Effector CD4-positive, alpha-beta T cell (primary cell): ENCODE measurements at regions not wholly inside any gene's neighbourhood (a gene's known extent, or its start where the extent isn't known, plus 50 kb on each side); places are given as distances from the start of the nearest gene placed in this dataset.

Source experiments
- DNase-seq: peaks from one replicate; pipeline ENCODE4 v3.0.0-alpha.2; 2020

GRCh38 chr5:96058084-96058483 is 96.4 kb upstream of the ELL2 start:
- DNase-seq = no peak

DNA sequence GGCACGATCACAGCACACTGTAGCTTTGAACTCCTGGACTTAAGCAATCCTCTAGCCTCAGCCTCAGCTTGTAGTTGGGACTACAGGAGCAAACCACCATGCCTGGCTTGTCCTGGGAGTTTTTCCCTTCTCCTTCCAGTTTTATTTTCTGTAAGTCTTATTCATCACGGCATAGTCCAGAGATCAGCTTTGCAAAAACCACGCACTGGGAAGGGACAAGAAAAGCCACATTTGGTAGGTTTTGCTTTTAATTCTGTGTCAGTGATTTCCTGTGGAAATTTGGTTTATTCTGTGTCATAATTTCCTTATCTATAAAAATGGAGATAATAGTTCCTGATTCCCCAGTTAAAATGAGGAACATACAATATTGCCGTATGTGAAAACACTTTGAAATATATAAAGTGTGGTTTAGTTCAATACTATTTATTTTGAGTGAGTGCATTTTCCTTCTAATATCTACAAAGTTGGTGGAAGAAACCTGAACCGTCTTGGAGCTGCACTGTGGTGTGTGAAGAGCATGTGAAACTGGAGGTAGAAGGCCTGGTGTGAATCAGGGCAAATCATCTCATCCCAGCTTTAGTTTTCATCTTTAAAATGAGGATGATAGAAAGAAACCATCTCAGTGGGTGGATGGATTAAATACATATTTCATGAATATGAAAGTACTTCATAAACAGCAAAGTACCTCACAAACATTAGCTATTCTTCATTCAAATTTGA is 92.8 kb upstream of the ELL2 start:
- DNase-seq = no peak

DNA sequence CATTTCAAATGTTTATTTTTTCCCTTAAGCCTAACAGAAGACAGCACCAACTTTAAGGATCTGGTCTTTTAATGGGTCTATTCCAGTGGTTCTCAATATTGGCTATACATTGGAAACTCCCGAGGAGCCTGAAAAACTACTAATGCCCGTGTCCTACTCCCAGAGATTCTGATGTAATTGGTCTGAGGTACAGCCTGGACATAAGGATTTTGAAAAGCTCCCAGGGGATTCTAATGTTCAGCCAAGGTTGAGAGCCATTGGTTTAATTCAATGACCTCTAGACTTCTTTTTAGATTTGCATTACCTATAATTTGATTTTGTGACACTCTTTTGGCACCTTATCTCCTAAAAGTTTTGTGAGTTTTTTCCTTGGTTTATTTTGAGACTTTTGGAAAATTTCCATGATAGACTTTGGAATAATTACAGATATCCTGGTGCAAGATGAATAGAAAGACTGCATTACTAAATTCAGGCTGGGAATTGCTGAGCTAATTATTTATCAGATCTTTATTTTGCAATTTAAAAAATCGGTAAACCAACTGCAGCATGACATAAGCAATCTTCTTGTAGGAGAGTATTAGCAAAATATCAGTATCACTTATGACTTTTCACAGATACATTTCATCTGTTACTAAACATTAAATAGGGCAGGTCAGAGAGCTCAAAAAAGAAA is 91.5 kb upstream of the ELL2 start:
- no peak for DNase-seq

- no peak for DNase-seq
Observed at GRCh38 chr5:96052374-96052773, 90.7 kb upstream of the ELL2 start.

- DNase-seq = no peak
Observed at GRCh38 chr5:96051401-96051830, 89.8 kb upstream of the ELL2 start.

DNA sequence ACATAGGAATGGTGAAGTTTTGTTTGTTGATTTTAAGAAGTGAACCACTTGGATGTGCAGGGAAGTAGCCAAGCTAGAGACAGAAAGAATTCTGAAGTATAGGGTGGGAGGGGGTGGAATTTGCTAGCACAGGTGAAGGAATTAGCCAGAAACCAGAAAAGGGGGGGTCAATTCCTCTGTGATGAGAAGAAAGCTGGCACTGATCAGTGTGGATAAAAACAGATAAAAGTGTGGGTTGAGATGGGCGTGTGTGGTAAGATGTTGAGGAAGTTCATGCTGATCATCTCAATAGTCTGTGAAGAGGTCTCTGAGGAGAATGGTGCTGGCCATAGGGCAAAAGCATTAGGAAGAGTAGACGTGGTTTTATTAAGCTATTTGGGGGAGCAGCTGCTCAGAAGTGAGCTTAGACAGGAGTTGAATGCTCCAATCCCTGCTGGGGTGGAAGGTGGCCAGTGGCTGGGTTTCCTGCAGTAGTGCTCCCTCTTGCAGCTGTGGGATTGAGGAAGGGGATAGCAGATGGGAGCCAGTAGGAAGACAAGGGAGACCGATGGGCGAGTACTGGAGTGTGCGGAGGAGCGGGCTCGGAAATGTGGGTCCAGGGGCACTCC is 88.7 kb upstream of the ELL2 start:
- no peak for DNase-seq

GRCh38 chr5:96049398-96050272 is 88.0 kb upstream of the ELL2 start:
- DNase-seq = no peak

- DNase-seq = no peak
Observed at GRCh38 chr5:96048763-96049162, 87.1 kb upstream of the ELL2 start.

GRCh38 chr5:96045888-96046287 is 84.2 kb upstream of the ELL2 start:
- no peak for DNase-seq

- no peak for DNase-seq
Observed at GRCh38 chr5:96043446-96043845, 81.8 kb upstream of the ELL2 start.

- DNase-seq = no peak
Observed at GRCh38 chr5:96037128-96037527, 75.5 kb upstream of the ELL2 start.

- no peak for DNase-seq
Observed at GRCh38 chr5:96036301-96036700, 74.7 kb upstream of the ELL2 start.

DNA sequence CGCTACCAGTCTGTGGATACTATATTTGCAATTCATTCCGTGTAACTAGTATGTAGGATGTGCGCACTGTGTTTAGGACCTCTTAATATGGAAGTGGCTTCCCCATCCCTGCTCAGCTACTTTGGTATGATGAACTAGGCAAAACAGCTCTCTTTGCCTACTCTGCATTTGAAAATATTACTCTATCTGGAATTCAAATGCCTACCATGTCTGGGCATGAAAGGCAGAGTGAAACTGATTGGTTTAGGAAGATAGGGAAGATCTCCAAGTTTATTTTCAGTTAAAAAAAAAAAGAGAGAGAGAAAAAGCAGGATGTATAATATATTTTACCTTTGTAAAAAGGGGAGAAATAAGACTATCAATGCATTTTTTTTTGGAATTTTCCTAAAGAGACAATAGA is 74.1 kb upstream of the ELL2 start:
- no peak for DNase-seq

- no peak for DNase-seq
Observed at GRCh38 chr5:96033116-96033515, 71.5 kb upstream of the ELL2 start.

- no peak for DNase-seq
Observed at GRCh38 chr5:96031811-96032261, 70.2 kb upstream of the ELL2 start.

- no peak for DNase-seq
Observed at GRCh38 chr5:96031180-96031579, 69.5 kb upstream of the ELL2 start.

DNA sequence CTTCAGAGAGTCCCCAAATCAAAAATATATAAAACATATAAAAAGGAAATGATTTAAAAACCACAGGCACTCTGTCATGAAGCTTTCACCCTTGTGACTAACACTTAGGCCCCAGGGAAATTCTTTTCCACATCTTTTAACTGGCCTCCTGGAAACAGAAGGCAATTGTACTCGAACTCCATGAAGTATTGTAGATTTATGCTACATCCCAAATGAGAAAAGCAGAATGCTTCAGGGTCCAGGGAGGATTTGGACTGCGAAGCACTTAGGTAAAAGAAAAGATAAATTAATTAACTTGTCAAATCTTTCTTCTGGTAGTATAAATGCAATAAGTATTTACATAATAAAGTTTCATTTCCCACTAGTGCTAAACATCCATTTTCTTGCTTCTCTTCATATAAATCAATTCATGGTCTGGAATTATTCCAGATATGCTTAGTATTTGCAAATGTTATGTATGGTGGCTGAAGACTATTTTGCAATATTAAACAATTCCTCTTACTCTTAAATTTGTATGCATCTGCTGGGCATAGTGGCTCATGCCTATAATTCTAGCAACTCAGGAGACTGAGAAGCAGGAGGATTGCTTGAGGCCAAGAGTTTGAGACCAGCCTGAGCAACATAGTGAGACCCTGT is 64.9 kb upstream of the ELL2 start:
- DNase-seq = no peak

DNA sequence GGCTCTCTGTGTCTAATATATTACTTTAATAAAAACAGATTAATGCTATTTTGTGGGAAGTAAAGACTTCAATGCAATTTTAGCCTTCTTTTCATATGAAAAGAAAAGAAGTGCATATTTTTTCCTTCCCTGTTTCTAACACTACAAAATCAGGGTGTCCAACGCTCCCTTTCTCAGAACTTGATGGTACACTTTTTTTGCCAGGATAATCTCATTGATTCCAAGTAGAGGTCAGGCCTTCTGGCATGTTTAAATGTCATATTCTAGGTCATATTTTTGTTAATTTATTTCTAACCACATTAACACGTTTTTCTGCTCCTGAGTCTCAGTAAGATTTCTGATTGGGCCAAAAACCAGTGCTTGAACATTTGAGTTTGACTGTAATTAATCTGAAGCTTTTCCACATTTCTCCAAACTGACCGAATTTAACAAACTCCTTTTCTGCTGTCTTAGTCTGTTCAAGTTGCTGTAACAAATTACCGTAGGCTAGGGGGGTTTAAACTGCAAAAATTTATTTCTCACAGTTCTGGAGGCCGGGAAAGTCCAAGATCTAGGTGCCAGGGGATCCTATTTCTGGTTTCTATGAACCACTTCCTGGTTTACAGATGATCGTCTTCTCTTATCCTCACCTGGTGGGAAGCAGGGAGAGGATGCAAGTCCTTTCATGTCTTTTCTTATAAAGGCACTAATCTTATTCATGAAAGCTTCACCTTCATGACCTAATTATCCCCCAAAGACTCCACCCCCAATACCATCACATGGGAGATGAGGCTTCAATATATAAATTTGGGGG is 63.2 kb upstream of the ELL2 start:
- no peak for DNase-seq

GRCh38 chr5:96023518-96023917 is 61.9 kb upstream of the ELL2 start:
- no peak for DNase-seq

DNA sequence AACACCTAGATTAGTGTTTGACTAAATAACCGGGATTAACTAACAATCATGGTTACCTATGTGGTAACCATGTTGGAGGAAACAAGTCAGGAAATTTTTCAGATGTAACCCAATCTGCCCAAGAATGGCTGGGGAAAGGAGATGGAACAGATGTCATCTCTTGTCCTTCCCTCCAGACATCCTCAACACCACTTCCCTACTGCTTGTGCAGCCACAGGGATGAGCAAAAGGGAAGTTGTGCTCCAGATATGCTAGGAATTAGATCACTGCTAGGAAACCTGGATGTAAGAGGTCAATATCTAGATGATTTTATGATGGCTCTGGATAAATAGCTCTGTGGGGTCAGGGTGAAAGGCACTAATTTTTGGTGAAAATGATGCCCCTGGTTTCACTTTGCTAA is 61.3 kb upstream of the ELL2 start:
- DNase-seq = no peak

- no peak for DNase-seq
Observed at GRCh38 chr5:96017951-96018350, 56.3 kb upstream of the ELL2 start.

DNA sequence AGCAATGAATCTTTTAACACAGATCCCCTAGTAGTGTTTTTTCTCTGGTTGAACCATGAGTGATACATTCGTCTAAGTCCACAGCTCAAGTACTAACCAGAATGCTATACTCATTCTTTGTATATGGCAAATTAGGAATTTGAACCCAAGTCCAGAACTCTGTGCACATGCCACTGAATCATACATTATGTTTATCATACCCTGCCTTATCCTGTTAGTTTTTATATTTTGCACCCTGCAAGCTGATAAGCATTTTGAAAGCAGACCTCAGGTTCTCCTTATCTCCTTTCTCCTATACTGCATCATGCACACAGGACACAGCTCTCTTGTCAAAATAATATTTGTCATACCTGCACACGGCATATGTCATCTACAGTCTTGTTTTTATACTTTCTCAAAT is 54.6 kb upstream of the ELL2 start:
- no peak for DNase-seq
